ENCODE measurements at regions not wholly inside any gene's neighbourhood (a gene's known extent, or its start where the extent isn't known, plus 50 kb on each side); places are given as distances from the start of the nearest gene placed in this dataset.

DNA sequence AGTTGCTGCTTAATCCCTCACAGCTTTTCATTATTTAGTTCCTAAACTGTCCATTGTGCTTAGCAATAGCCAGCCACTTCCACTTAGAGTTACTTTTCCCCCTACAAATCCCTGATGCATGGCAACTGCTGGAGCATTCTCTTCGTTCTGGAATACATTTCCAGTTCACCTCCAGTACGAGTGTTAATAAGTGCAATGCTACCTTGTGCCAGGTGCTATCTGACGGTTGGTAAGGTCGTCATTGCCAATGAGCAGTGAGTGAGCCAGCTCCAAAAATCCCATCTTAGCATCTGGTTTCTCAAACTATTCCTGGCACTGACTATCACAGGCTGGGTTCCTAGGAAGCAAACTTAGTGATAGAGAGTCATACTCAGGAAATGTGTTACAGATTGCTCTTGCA lies 114.1 kb upstream of the ADGRF1 start:
- Histone ChIP-seq H3K27me3 (ENCODE audit: insufficient read depth, low read depth, severe bottlenecking) (no peaks in the 10 kb centered on the region), H3K27ac (no peak overlapping the region), H3K9me3 (ENCODE audit: severe bottlenecking) (no peaks in the 10 kb centered on the region), H3K4me3 (ENCODE audit: low read depth, low read length) (no peak overlapping the region), H3K36me3 (no peaks in the 10 kb centered on the region)
- TF ChIP-seq, protein P1, sequence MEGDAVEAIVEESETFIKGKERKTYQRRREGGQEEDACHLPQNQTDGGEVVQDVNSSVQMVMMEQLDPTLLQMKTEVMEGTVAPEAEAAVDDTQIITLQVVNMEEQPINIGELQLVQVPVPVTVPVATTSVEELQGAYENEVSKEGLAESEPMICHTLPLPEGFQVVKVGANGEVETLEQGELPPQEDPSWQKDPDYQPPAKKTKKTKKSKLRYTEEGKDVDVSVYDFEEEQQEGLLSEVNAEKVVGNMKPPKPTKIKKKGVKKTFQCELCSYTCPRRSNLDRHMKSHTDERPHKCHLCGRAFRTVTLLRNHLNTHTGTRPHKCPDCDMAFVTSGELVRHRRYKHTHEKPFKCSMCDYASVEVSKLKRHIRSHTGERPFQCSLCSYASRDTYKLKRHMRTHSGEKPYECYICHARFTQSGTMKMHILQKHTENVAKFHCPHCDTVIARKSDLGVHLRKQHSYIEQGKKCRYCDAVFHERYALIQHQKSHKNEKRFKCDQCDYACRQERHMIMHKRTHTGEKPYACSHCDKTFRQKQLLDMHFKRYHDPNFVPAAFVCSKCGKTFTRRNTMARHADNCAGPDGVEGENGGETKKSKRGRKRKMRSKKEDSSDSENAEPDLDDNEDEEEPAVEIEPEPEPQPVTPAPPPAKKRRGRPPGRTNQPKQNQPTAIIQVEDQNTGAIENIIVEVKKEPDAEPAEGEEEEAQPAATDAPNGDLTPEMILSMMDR (IDR thresholded peaks at IDR 0.05; ENCODE audit: low read depth, low read length), result no peak
- DNase-seq, result no peak

DNA sequence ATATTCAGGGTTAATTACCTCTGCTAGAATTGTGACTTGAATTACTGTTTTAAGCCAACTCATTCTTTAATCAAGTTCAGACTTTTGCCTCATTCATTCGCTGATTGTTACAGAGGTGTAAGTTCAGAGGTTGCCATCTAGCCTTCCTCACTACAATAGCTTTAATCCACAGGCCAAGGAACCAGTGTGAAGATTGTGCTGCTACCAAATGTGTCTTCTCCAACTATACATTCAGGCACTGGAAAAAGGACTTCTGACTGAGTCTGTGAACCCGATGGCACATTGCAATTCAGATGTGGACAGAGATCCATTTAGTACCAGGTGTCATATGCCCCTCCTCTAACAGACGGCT lies 111.2 kb upstream of the ADGRF1 start:
- Histone ChIP-seq H3K4me3 (ENCODE audit: low read depth, low read length) (no peak overlapping the region), H3K36me3 (no peaks in the 10 kb centered on the region), H3K9me3 (ENCODE audit: severe bottlenecking) (no peaks in the 10 kb centered on the region), H3K27me3 (ENCODE audit: insufficient read depth, low read depth, severe bottlenecking) (no peaks in the 10 kb centered on the region), H3K27ac (no peak overlapping the region)
- no peak for DNase-seq
- TF ChIP-seq, protein P1 (IDR thresholded peaks at IDR 0.05; ENCODE audit: low read depth, low read length), result no peak

DNA sequence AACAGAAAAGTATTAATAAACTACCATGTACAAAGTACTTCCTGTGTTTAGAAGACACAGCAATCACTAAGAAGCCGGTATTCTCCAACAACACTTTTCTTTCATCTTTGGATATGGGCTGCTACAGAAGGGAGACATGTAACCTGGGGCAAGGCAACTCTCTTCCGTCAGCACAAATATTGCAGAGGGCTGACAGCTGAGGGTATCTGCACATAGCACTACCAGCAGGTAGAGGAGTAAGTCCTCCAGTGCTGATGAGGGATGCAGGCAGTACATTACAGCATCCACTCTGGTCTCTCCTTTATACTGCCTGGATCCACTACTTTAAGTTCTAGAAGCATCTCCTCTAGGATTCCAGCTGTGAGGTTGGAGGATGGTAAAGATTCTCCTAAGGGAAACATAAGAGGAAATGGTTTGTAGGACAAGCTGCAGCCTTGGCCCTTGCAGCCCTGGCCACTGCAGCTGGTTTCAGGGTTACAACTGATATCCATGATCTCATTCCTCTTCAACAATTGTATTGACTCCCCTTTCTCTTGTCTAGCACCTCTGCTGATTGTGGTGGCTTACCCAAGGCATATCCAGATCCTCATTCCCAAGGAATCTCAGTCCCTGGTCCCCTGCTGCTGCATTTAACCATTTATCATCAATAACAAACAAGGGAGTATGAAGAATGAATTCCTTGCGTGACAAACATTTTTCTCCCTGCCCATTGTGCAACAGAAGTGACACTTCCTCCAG lies 110.7 kb upstream of the ADGRF1 start:
- no peak overlapping the region for H3K4me3 ChIP-seq (ENCODE audit: low read depth, low read length)
- H3K36me3 ChIP-seq, result no peaks in the 10 kb centered on the region
- no peak overlapping the region for H3K27ac ChIP-seq
- TF ChIP-seq, protein P1 (IDR thresholded peaks at IDR 0.05; ENCODE audit: low read depth, low read length), result no peak
- DNase-seq, result no peak
- no peaks in the 10 kb centered on the region for H3K9me3 ChIP-seq (ENCODE audit: severe bottlenecking)
- H3K27me3 ChIP-seq (ENCODE audit: insufficient read depth, low read depth, severe bottlenecking), result no peaks in the 10 kb centered on the region

DNA sequence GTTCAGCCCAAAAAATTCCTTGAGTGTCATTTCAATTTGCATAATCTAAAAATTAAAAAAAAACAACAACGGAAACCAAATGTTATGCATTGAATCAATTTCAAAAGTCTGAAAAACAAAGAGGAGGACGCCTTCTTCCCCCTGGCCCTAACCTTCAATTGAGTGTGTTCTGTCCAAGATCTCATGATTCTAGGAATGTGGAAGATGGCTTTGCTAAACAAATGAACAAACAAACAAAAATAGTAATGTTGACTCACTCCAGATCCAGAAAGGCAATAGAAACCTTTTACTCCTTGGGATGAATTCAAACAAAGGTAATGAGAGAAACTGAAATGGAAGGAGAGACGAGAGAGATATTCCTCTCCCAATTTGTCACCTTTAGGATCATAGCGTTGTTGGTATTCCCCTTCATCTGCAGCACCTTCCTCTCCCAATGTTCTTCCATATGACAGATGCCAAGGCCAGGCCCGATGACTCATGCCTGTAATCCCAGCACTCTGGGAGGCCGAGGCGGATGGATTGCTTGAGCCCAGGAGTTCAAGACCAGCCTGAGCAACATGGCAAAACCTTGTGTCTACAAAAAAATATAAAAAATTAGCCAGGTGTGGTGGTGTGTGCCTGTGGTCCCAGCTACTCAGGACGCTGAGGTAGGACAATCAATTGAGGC lies 109.2 kb upstream of the ADGRF1 start:
- TF ChIP-seq, protein P1 (IDR thresholded peaks at IDR 0.05; ENCODE audit: low read depth, low read length), result no peak
- DNase-seq, result no peak
- Histone ChIP-seq H3K27ac (no peak overlapping the region), H3K36me3 (no peaks in the 10 kb centered on the region), H3K4me3 (ENCODE audit: low read depth, low read length) (no peak overlapping the region), H3K27me3 (ENCODE audit: insufficient read depth, low read depth, severe bottlenecking) (no peaks in the 10 kb centered on the region), H3K9me3 (ENCODE audit: severe bottlenecking) (no peaks in the 10 kb centered on the region)

DNA sequence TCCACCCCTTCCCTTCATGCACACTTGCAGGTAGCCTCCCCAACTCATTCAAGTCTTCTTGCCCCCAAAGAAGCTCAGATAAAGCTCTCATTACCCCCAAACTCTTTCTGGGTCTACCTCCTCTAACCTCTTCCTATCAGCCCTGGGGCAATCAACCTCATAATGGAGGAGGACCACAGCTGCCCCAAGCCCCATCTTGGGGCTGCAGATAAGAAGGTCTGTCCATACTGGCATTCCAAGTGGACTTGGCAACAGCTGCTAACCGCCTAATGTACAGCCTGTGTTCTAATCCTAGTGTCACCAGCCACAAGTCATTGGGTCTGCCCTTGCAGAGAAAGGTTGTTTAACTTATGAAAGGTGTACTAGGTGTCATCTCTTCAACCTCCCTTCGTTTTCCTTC lies 107.4 kb upstream of the ADGRF1 start:
- H3K36me3 ChIP-seq, result no peaks in the 10 kb centered on the region
- no peaks in the 10 kb centered on the region for H3K27me3 ChIP-seq (ENCODE audit: insufficient read depth, low read depth, severe bottlenecking)
- DNase-seq, result no peak
- H3K27ac ChIP-seq, result no peak overlapping the region
- TF ChIP-seq, protein P1 (IDR thresholded peaks at IDR 0.05; ENCODE audit: low read depth, low read length), result no peak
- H3K9me3 ChIP-seq (ENCODE audit: severe bottlenecking), result no peaks in the 10 kb centered on the region
- no peak overlapping the region for H3K4me3 ChIP-seq (ENCODE audit: low read depth, low read length)
